ENCODE measurements at regions not wholly inside any gene's neighbourhood (a gene's known extent, or its start where the extent isn't known, plus 50 kb on each side); places are given as distances from the start of the nearest gene placed in this dataset.
"Not testable (repeated sequence)": the region's sequence is repeated elsewhere in the genome, so short reads cannot be mapped to it uniquely, and the experiment has no call there.

GRCh38 chr14:106741086-106741827 is 1214.9 kb downstream of the TMEM121 start:
- H3K4me1 ChIP-seq; H3K4me3 ChIP-seq; intact Hi-C loops (cut with DNase I; ENCODE audit: low total_unique reads); H3K36me3 ChIP-seq; H3K9me3 ChIP-seq; H3K27ac ChIP-seq; H3K27me3 ChIP-seq: not testable (repeated sequence)
- peak in 1 of 2 donors; percentile 29 for DNase-seq
- peak in 1 of 7 experiments; percentile 21 for TF ChIP-seq CTCF (IDR thresholded peaks at IDR 0.05)
- 34 to 70% (median 50%) methylated on average over 2 to 15 of the region's 16 CpGs; no CpG with 5 or more reads in 2 of the 5 donors for WGBS, 5 donors

- WGBS, 5 donors = 45 to 54% (median 48%) methylated on average over 11 to 14 of the region's 15 CpGs; no CpG with 5 or more reads in 1 of the 5 donors
- H3K27me3 ChIP-seq; DNase-seq; H3K36me3 ChIP-seq; H3K4me3 ChIP-seq; intact Hi-C loops (cut with DNase I; ENCODE audit: low total_unique reads); H3K27ac ChIP-seq; H3K9me3 ChIP-seq; H3K4me1 ChIP-seq: not testable (repeated sequence)
These were observed 1218.8 kb downstream of the TMEM121 start for GRCh38 chr14:106745016-106745767.

GRCh38 chr14:106750089-106750488 is 1223.7 kb downstream of the TMEM121 start:
- H3K27me3 ChIP-seq; H3K4me1 ChIP-seq; intact Hi-C loops (cut with DNase I; ENCODE audit: low total_unique reads); DNase-seq; H3K4me3 ChIP-seq; H3K36me3 ChIP-seq; H3K9me3 ChIP-seq; H3K27ac ChIP-seq: not testable (repeated sequence)
- no CpG with 5 or more reads among the region's 3 CpGs for WGBS, 5 donors

GRCh38 chr14:106753751-106754150 is 1227.4 kb downstream of the TMEM121 start:
- H3K9me3 ChIP-seq; H3K27ac ChIP-seq; H3K27me3 ChIP-seq; H3K4me3 ChIP-seq; DNase-seq; H3K36me3 ChIP-seq; H3K4me1 ChIP-seq; intact Hi-C loops (cut with DNase I; ENCODE audit: low total_unique reads): not testable (repeated sequence)
- WGBS, 5 donors = 17 to 29% (median 27%) methylated on average over 1 to 4 of the region's 4 CpGs; no CpG with 5 or more reads in 2 of the 5 donors

GRCh38 chr14:106757444-106757843 is 1231.1 kb downstream of the TMEM121 start:
- H3K27ac ChIP-seq; H3K4me1 ChIP-seq; H3K4me3 ChIP-seq; H3K9me3 ChIP-seq; intact Hi-C loops (cut with DNase I; ENCODE audit: low total_unique reads); H3K27me3 ChIP-seq; DNase-seq; H3K36me3 ChIP-seq: not testable (repeated sequence)
- WGBS, 5 donors = 22 to 61% (median 34%) methylated on average over 5 to 6 of the region's 6 CpGs

GRCh38 chr14:106761886-106762816 is 1235.8 kb downstream of the TMEM121 start:
- intact Hi-C loops (cut with DNase I; ENCODE audit: low total_unique reads); H3K36me3 ChIP-seq; DNase-seq; H3K4me1 ChIP-seq; H3K9me3 ChIP-seq; H3K4me3 ChIP-seq; H3K27ac ChIP-seq; H3K27me3 ChIP-seq: not testable (repeated sequence)
- WGBS, 5 donors = 33 to 69% (median 59%) methylated on average over 1 to 12 of the region's 15 CpGs; no CpG with 5 or more reads in 1 of the 5 donors

- H3K4me3 ChIP-seq; H3K4me1 ChIP-seq; H3K9me3 ChIP-seq; intact Hi-C loops (cut with DNase I; ENCODE audit: low total_unique reads); H3K27me3 ChIP-seq; H3K27ac ChIP-seq; H3K36me3 ChIP-seq; DNase-seq: not testable (repeated sequence)
- TF ChIP-seq CTCF (IDR thresholded peaks at IDR 0.05) = peak in 3 of 7 experiments; percentile 17 to 44 (median 34)
- WGBS, 5 donors = 18 to 33% (median 25%) methylated on average over 10 to 11 of the region's 11 CpGs
These were observed 1238.6 kb downstream of the TMEM121 start for GRCh38 chr14:106764968-106765369.

Data from stomach (tissue), 8 donors.